ENCODE measurements at regions not wholly inside any gene's neighbourhood (a gene's known extent, or its start where the extent isn't known, plus 50 kb on each side); places are given as distances from the start of the nearest gene placed in this dataset.
"Not testable (repeated sequence)": the region's sequence is repeated elsewhere in the genome, so short reads cannot be mapped to it uniquely, and the experiment has no call there.

DNA sequence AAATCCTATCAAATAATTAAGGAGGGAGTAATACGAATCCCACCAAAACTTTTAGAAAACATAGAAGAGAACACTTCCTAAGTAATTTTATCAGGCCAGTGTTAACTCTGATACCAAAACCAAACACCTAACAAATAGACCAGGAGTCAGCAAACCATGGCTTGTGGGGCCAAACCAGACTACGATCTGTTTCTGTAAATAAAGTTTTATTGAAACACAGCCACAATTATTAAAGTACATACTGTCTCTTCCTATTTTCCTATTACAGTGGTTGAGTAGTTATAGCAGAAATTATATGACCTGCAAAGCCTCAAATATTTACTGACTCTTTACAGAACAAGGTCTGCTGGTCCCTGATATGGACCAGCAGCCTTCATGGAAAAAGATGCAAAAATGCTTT, 73.1 kb upstream of the ELN start (continued):
- TF ChIP-seq TOX (CRISPR knock-in tag; IDR thresholded peaks at IDR 0.05; ENCODE audit: borderline replicate concordance) = no peak
- TF ChIP-seq ZNF565 (CRISPR knock-in tag; conservative IDR thresholded peaks at IDR 0.05; ENCODE audit: low read depth) = no peak

DNA sequence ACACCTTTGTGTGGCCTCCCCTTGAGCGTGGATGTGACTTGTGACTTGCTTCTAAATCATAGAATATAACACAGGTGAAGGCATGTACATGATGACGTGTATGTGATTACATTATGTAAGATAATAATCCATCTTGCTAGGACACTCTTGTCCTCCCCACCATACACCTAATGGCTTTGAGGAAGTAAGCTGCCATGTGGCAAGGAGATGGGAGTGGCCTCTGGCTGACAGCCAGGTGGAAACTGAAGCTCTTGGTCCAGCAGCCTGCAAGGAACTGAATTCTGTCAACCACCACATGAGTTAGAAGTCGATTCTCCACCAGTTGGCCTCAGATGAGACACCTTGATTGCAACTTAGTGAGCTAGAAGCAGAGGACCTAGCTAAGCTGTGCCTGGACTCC, 67.4 kb upstream of the ELN start:
- TF ChIP-seq ESRRG (CRISPR knock-in tag; IDR thresholded peaks at IDR 0.05) (no peak), ISL1 (CRISPR knock-in tag; IDR thresholded peaks at IDR 0.05) (no peak), PPARA (CRISPR knock-in tag; IDR thresholded peaks at IDR 0.05; ENCODE audit: borderline replicate concordance) (no peak), RARB (CRISPR knock-in tag; IDR thresholded peaks at IDR 0.05) (no peak), TCF4 (CRISPR knock-in tag; IDR thresholded peaks at IDR 0.05; ENCODE audit: borderline replicate concordance) (no peak), TOX (CRISPR knock-in tag; IDR thresholded peaks at IDR 0.05; ENCODE audit: borderline replicate concordance) (no peak)
- no peak for ATAC-seq

DNA sequence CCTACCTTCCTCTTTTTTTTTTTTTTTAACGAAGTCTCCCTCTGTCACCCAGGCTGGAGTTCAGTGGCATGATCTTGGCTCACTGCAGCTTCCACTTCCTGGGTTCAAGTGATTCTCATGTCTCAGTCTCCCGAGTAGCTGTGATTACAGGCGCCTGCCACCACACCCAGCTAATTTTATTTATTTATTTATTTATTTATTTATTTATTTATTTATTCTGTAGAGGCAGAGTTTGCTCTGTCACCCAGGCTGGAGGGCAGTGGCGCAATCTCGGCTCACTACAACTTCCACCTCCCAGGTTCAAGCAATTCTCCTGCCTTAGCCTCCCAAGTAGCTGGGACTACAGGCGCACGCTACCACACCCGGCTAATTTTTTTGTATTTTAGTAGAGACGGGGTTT, 66.0 kb upstream of the ELN start:
- ATAC-seq = not testable (repeated sequence)

- TF ChIP-seq SNAI2 (CRISPR knock-in tag; IDR thresholded peaks at IDR 0.05) (no peak), TCF4 (CRISPR knock-in tag; IDR thresholded peaks at IDR 0.05; ENCODE audit: borderline replicate concordance) (no peak), TOX (CRISPR knock-in tag; IDR thresholded peaks at IDR 0.05; ENCODE audit: borderline replicate concordance) (no peak)
- ATAC-seq = no peak
Measured at GRCh38 chr7:73963252-73963822, 64.6 kb upstream of the ELN start.

- TF ChIP-seq, protein P1, sequence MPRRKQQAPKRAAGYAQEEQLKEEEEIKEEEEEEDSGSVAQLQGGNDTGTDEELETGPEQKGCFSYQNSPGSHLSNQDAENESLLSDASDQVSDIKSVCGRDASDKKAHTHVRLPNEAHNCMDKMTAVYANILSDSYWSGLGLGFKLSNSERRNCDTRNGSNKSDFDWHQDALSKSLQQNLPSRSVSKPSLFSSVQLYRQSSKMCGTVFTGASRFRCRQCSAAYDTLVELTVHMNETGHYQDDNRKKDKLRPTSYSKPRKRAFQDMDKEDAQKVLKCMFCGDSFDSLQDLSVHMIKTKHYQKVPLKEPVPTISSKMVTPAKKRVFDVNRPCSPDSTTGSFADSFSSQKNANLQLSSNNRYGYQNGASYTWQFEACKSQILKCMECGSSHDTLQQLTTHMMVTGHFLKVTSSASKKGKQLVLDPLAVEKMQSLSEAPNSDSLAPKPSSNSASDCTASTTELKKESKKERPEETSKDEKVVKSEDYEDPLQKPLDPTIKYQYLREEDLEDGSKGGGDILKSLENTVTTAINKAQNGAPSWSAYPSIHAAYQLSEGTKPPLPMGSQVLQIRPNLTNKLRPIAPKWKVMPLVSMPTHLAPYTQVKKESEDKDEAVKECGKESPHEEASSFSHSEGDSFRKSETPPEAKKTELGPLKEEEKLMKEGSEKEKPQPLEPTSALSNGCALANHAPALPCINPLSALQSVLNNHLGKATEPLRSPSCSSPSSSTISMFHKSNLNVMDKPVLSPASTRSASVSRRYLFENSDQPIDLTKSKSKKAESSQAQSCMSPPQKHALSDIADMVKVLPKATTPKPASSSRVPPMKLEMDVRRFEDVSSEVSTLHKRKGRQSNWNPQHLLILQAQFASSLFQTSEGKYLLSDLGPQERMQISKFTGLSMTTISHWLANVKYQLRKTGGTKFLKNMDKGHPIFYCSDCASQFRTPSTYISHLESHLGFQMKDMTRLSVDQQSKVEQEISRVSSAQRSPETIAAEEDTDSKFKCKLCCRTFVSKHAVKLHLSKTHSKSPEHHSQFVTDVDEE (CRISPR knock-in tag; IDR thresholded peaks at IDR 0.05) = no peak
- TF ChIP-seq ZFP3 (CRISPR knock-in tag; IDR thresholded peaks at IDR 0.05) (no peak), OSR1 (CRISPR knock-in tag; IDR thresholded peaks at IDR 0.05) (no peak)
- no peak for ATAC-seq
Measured at GRCh38 chr7:73964786-73965185, 63.2 kb upstream of the ELN start.

- no peak for TF ChIP-seq ISL1 (CRISPR knock-in tag; IDR thresholded peaks at IDR 0.05)
- no peak for TF ChIP-seq OSR1 (CRISPR knock-in tag; IDR thresholded peaks at IDR 0.05)
- TF ChIP-seq ZFP3 (CRISPR knock-in tag; IDR thresholded peaks at IDR 0.05) = no peak
- TF ChIP-seq ZNF565 (CRISPR knock-in tag; conservative IDR thresholded peaks at IDR 0.05; ENCODE audit: low read depth) = no peak
- no peak for TF ChIP-seq ESRRG (CRISPR knock-in tag; IDR thresholded peaks at IDR 0.05)
- TF ChIP-seq ARNTL (CRISPR knock-in tag; IDR thresholded peaks at IDR 0.05; ENCODE audit: borderline replicate concordance, low read depth) = no peak
- TF ChIP-seq PPARA (CRISPR knock-in tag; IDR thresholded peaks at IDR 0.05; ENCODE audit: borderline replicate concordance) = no peak
- TF ChIP-seq TCF4 (CRISPR knock-in tag; IDR thresholded peaks at IDR 0.05; ENCODE audit: borderline replicate concordance) = no peak
- no peak for TF ChIP-seq BACH2 (CRISPR knock-in tag; IDR thresholded peaks at IDR 0.05; ENCODE audit: borderline replicate concordance)
- TF ChIP-seq ZNF8 (CRISPR knock-in tag; IDR thresholded peaks at IDR 0.05) = no peak
- TF ChIP-seq GLIS3 (CRISPR knock-in tag; IDR thresholded peaks at IDR 0.05) = no peak
- TF ChIP-seq RARB (CRISPR knock-in tag; IDR thresholded peaks at IDR 0.05) = no peak
- no peak for TF ChIP-seq SNAI2 (CRISPR knock-in tag; IDR thresholded peaks at IDR 0.05)
- no peak for ATAC-seq
Measured at GRCh38 chr7:73966062-73966940, 61.7 kb upstream of the ELN start.

DNA sequence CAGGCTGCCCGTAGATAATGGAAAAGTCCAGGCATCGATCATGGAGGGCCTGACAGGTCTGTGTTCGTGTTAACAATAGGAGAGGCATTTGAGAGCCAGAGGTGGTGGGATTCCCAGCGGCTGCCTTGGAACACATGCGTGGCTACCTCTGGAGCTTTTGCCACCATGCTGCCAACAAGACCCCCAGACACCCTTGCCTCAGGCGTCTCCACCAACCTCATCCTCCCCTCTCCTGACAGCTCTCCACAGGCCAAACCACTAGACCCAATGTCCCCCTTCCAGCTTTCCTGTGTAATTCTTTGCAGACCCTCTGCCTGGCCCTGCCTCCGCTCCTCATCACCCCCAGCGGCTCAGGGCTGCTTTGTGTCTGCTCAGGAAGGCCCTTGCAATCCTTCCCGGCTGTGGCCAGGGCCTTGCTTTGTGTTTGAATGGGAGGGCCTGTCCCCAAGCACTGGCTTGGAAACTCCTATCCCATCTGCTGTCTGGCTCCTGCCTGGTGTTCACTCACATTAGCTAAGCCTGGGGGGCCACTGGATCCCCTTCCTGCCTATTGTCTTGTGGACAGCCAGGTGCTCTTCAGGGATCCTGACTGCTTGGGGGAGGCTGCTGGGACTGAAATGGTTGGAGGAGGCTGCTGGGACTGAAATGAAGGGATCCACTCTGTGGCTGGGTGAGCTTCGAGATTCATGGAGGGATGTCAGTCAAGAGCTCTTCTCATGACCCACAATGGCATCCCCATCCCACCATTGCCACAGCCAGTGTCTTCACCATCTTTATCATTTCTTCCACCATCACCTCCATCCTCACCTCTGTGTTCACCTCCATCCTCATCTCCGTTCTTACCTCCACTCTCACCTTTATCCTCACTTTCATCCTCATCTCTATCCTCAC, 60.8 kb upstream of the ELN start:
- no peak; the same call in 2 of the 3 replicates for ATAC-seq
- TF ChIP-seq GLIS3 (CRISPR knock-in tag; IDR thresholded peaks at IDR 0.05) (no peak), CSDC2 (CRISPR knock-in tag; IDR thresholded peaks at IDR 0.05) (no peak), ZFP3 (CRISPR knock-in tag; IDR thresholded peaks at IDR 0.05) (no peak), TCF4 (CRISPR knock-in tag; IDR thresholded peaks at IDR 0.05; ENCODE audit: borderline replicate concordance) (no peak), PPARA (CRISPR knock-in tag; IDR thresholded peaks at IDR 0.05; ENCODE audit: borderline replicate concordance) (no peak), RARB (CRISPR knock-in tag; IDR thresholded peaks at IDR 0.05) (no peak), ZFP30 (CRISPR knock-in tag; IDR thresholded peaks at IDR 0.05) (no peak), ISL1 (CRISPR knock-in tag; IDR thresholded peaks at IDR 0.05) (no peak), ZNF565 (CRISPR knock-in tag; conservative IDR thresholded peaks at IDR 0.05; ENCODE audit: low read depth) (no peak), OSR1 (CRISPR knock-in tag; IDR thresholded peaks at IDR 0.05) (no peak), ESRRG (CRISPR knock-in tag; IDR thresholded peaks at IDR 0.05) (no peak), ZNF70 (CRISPR knock-in tag; IDR thresholded peaks at IDR 0.05) (no peak)
- TF ChIP-seq, protein P2, sequence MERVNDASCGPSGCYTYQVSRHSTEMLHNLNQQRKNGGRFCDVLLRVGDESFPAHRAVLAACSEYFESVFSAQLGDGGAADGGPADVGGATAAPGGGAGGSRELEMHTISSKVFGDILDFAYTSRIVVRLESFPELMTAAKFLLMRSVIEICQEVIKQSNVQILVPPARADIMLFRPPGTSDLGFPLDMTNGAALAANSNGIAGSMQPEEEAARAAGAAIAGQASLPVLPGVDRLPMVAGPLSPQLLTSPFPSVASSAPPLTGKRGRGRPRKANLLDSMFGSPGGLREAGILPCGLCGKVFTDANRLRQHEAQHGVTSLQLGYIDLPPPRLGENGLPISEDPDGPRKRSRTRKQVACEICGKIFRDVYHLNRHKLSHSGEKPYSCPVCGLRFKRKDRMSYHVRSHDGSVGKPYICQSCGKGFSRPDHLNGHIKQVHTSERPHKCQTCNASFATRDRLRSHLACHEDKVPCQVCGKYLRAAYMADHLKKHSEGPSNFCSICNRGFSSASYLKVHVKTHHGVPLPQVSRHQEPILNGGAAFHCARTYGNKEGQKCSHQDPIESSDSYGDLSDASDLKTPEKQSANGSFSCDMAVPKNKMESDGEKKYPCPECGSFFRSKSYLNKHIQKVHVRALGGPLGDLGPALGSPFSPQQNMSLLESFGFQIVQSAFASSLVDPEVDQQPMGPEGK (CRISPR knock-in tag; IDR thresholded peaks at IDR 0.05; ENCODE audit: borderline replicate concordance) = no peak
- TF ChIP-seq, protein P1 (CRISPR knock-in tag; IDR thresholded peaks at IDR 0.05) = no peak

Data from SK-N-SH treated with all-trans-retinoic acid at 6 μM for 48 hours (cell line).